Neural cell (in vitro differentiated cells): ENCODE measurements at regions not wholly inside any gene's neighbourhood (a gene's known extent, or its start where the extent isn't known, plus 50 kb on each side); places are given as distances from the start of the nearest gene placed in this dataset.

Experiments
- H2AFZ ChIP-seq: fragments of 200-600, 300-800 bp; sonication (generic), shearing (Covaris generic); 2 replicates; pipeline ENCODE4 v1.6.0; 2014; ENCODE audit warnings: low read depth, mild to moderate bottlenecking, antibody characterized with exemption, low read length, moderate library complexity
- H3F3A ChIP-seq: fragments of 200-600 bp; shearing (Covaris generic); 2 replicates; pipeline ENCODE4 v1.6.1; 2016; ENCODE audit warnings: mild to moderate bottlenecking, moderate library complexity, mixed read lengths, antibody characterized with exemption, low read length; ENCODE audit not compliant: insufficient read depth, poor library complexity, severe bottlenecking
- H3K27ac ChIP-seq: fragments of 200-600, 300-800 bp; sonication (generic), shearing (Covaris generic); 2 replicates; pipeline ENCODE4 v1.5.1; 2014; ENCODE audit warnings: mild to moderate bottlenecking, low read length, moderate library complexity
- H3K27me3 ChIP-seq: fragments of 300-800, 200-600 bp; sonication (generic), shearing (Covaris generic); 2 replicates; pipeline ENCODE4 v1.6.0; 2014; ENCODE audit warnings: mild to moderate bottlenecking, low read depth, low read length, moderate library complexity; ENCODE audit not compliant: insufficient read depth
- H3K36me3 ChIP-seq: fragments of 300-800, 200-600 bp; sonication (generic), shearing (Covaris generic); 2 replicates; pipeline ENCODE4 v1.5.1; 2014; ENCODE audit warnings: mild to moderate bottlenecking, antibody characterized with exemption, low read length, moderate library complexity; ENCODE audit not compliant: insufficient read depth
- H3K4me2 ChIP-seq: fragments of 300-800, 200-600 bp; sonication (generic), shearing (Covaris generic); 2 replicates; pipeline ENCODE4 v1.6.0; 2014; ENCODE audit warnings: mild to moderate bottlenecking, low read length
- H3K4me3 ChIP-seq: fragments of 300-800, 200-600 bp; sonication (generic), shearing (Covaris generic); 2 replicates; pipeline ENCODE4 v1.5.1; 2014; ENCODE audit warnings: mild to moderate bottlenecking, low read length, moderate library complexity
- H3K79me2 ChIP-seq: fragments of 200-600 bp; shearing (Covaris generic); replicated peaks from 2 replicates; pipeline ENCODE4 v1.6.0; 2014; ENCODE audit warnings: mild to moderate bottlenecking, low read length, moderate library complexity; ENCODE audit not compliant: insufficient read depth
- H3K9ac ChIP-seq: fragments of 300-800, 200-600 bp; sonication (generic), shearing (Covaris generic); 2 replicates; pipeline ENCODE4 v1.6.1; 2016; ENCODE audit warnings: mild to moderate bottlenecking, low read length, mixed read lengths
- H3K9me2 ChIP-seq: fragments of 200-600 bp; shearing (Covaris generic); 2 replicates; pipeline ENCODE4 v1.6.1; 2016; ENCODE audit warnings: mild to moderate bottlenecking, low read length, mixed read lengths; ENCODE audit not compliant: insufficient read depth
- H3K9me3 ChIP-seq: fragments of 200-600, 300-800 bp; sonication (generic), shearing (Covaris generic); 2 replicates; pipeline ENCODE4 v1.6.1; 2016; ENCODE audit warnings: mild to moderate bottlenecking, mixed run types, low read length, moderate library complexity, mixed read lengths
- H4K20me1 ChIP-seq: fragments of 200-600 bp; shearing (Covaris generic); 2 replicates; pipeline ENCODE4 v1.6.1; 2016; ENCODE audit warnings: mild to moderate bottlenecking, mixed run types; ENCODE audit not compliant: insufficient read depth
- CTCF ChIP-seq: fragments of 450-650 bp; IDR thresholded peaks from 2 replicates; pipeline ENCODE4 v1.5.1; 2014; ENCODE audit warnings: antibody characterized with exemption, mild to moderate bottlenecking, moderate library complexity; ENCODE audit not compliant: poor library complexity, severe bottlenecking
- EP300 ChIP-seq: fragments of 450-650 bp; conservative IDR thresholded peaks from 2 replicates; pipeline ENCODE4 v1.6.1; 2014; ENCODE audit warnings: antibody characterized with exemption, mild to moderate bottlenecking, moderate library complexity; ENCODE audit not compliant: poor library complexity, severe bottlenecking
- EZH2 ChIP-seq: fragments of 200-600, 300-800 bp; shearing (Covaris generic), sonication (generic); IDR thresholded peaks from 2 replicates; pipeline ENCODE4 v1.6.1; 2014; ENCODE audit warnings: antibody characterized with exemption, low read length, borderline replicate concordance, mild to moderate bottlenecking; ENCODE audit not compliant: insufficient read depth, poor library complexity, severe bottlenecking
- MXI1 ChIP-seq: fragments of 450-650 bp; conservative IDR thresholded peaks from 2 replicates; pipeline ENCODE4 v1.6.1; 2014; ENCODE audit warnings: antibody characterized with exemption, mild to moderate bottlenecking; ENCODE audit not compliant: poor library complexity, severe bottlenecking
- POLR2AphosphoS5 ChIP-seq: IDR thresholded peaks from 2 replicates; pipeline ENCODE4 v1.6.1; 2012
- RAD21 ChIP-seq: fragments of 450-650 bp; conservative IDR thresholded peaks from 2 replicates; pipeline ENCODE4 v1.6.1; 2014; ENCODE audit warnings: antibody characterized with exemption, mild to moderate bottlenecking, moderate library complexity
- REST ChIP-seq: IDR thresholded peaks from 2 replicates; pipeline ENCODE4 v1.6.1; 2012; ENCODE audit warnings: borderline replicate concordance
- SMC3 ChIP-seq: fragments of 450-650 bp; conservative IDR thresholded peaks from 2 replicates; pipeline ENCODE4 v1.6.1; 2014; ENCODE audit warnings: antibody characterized with exemption, mild to moderate bottlenecking, moderate library complexity; ENCODE audit not compliant: poor library complexity
- TAF1 ChIP-seq: IDR thresholded peaks from 2 replicates; pipeline ENCODE4 v1.6.1; 2012; ENCODE audit warnings: low read depth

DNA sequence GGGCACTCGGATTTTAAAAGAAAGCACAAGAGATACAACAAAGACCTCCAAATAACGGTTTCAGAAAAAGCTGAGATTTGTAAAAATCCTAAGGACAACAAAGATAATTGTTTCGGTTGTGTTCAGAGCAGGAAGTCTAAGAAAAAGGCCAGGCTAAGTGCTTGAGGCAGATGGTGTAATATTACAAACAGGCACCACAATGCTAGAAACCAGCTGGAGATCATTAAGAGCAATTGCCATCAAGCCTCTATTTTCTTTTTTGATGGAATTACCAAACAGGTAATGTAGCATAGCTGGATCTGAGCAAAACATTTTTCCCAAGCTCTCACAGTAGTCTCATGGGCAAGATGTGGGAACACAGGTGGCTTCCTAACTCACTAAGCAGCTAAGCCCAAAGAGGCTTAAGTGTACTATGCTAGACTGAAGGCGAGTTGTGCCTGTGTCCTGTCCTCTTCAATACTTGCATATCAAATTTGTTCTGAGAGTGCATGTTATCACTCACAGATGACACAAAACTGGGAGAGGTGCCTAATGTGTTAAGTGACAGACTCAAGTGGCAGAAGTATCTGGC, 161.6 kb downstream of the GLUL start:
- H3K4me2 ChIP-seq, result no peak overlapping the region

GRCh38 chr1:182229451-182229850, 162.1 kb downstream of the GLUL start:
- no peak overlapping the region for H3K27ac ChIP-seq
- H3F3A ChIP-seq, result no peaks in the 10 kb centered on the region
- H3K36me3 ChIP-seq, result no peaks in the 10 kb centered on the region
- H2AFZ ChIP-seq, result no peak overlapping the region
- H3K4me2 ChIP-seq, result no peak overlapping the region
- H3K9me3 ChIP-seq, result no peaks in the 10 kb centered on the region
- H3K4me3 ChIP-seq, result no peak overlapping the region
- H4K20me1 ChIP-seq, result no peaks in the 10 kb centered on the region
- TF ChIP-seq EP300 (no peak), MXI1 (no peak), POLR2AphosphoS5 (no peak), CTCF (no peak), SMC3 (no peak), RAD21 (no peak)
- no peaks in the 10 kb centered on the region for H3K27me3 ChIP-seq
- no peak overlapping the region for H3K9ac ChIP-seq
- no peaks in the 10 kb centered on the region for H3K79me2 ChIP-seq
- no peaks in the 10 kb centered on the region for H3K9me2 ChIP-seq

More for the DNA sequence above, 161.6 kb downstream of the GLUL start:
- no peaks in the 10 kb centered on the region for H3K27me3 ChIP-seq
- H3K4me3 ChIP-seq, result no peak overlapping the region
- H3K9me3 ChIP-seq, result no peaks in the 10 kb centered on the region
- no peak overlapping the region for H3K9ac ChIP-seq
- H4K20me1 ChIP-seq, result no peaks in the 10 kb centered on the region
- no peak overlapping the region for H2AFZ ChIP-seq
- H3K79me2 ChIP-seq, result no peaks in the 10 kb centered on the region
- no peaks in the 10 kb centered on the region for H3F3A ChIP-seq
- H3K27ac ChIP-seq, result no peak overlapping the region
- no peaks in the 10 kb centered on the region for H3K9me2 ChIP-seq
- no peak for TF ChIP-seq RAD21
- TF ChIP-seq REST, result no peak
- no peak for TF ChIP-seq EZH2
- no peak for TF ChIP-seq TAF1
- no peak for TF ChIP-seq MXI1
- TF ChIP-seq EP300, result no peak
- TF ChIP-seq CTCF, result no peak
- TF ChIP-seq SMC3, result no peak
- TF ChIP-seq POLR2AphosphoS5, result no peak
- no peaks in the 10 kb centered on the region for H3K36me3 ChIP-seq
